ENCODE measurements at regions not wholly inside any gene's neighbourhood (a gene's known extent, or its start where the extent isn't known, plus 50 kb on each side); places are given as distances from the start of the nearest gene placed in this dataset. TPM values are rescaled to one million over a fixed set of nuclear protein-coding genes. Genes with fewer than 3 reads are reported as not detected.

GRCh38 chr4:114539985-114540384 is 58.6 kb upstream of the UGT8 start:
- no peak overlapping the region for H3K18ac ChIP-seq (ENCODE audit: low read depth in 1 of 2, low read length in 2 of 2)
- no peaks in the 10 kb centered on the region for H3K4me1 ChIP-seq (ENCODE audit: control insufficient read depth, insufficient read depth, low read depth, low read length)
- H3K9ac ChIP-seq (ENCODE audit: low read length) = no peak overlapping the region
- no peak overlapping the region for H2AK5ac ChIP-seq (ENCODE audit: low read length, severe bottlenecking)
- H3K9me3 ChIP-seq (ENCODE audit: control insufficient read depth, low read length) = no peaks in the 10 kb centered on the region
- no peaks in the 10 kb centered on the region for H3K36me3 ChIP-seq (ENCODE audit: control insufficient read depth in 1 of 2, insufficient read depth in 2 of 2, low read depth in 1 of 2, low read length in 2 of 2)
- no peak overlapping the region for H2AFZ ChIP-seq (ENCODE audit: low read depth, low read length)
- no peaks in the 10 kb centered on the region for H3K27me3 ChIP-seq (ENCODE audit: control insufficient read depth in 1 of 2, insufficient read depth in 1 of 2, low read length in 2 of 2)
- no peak overlapping the region for H3K23ac ChIP-seq (ENCODE audit: low read length in 2 of 2)
- H4K91ac ChIP-seq (ENCODE audit: low read length) = no peak overlapping the region
- H2BK15ac ChIP-seq (ENCODE audit: low read depth, poor library complexity, severe bottlenecking) = no peak overlapping the region
- DNase-seq = no peak
- H2BK120ac ChIP-seq (ENCODE audit: low read depth, low read length) = no peak overlapping the region
- H2BK5ac ChIP-seq (ENCODE audit: low read depth, low read length, poor library complexity, severe bottlenecking) = no peak overlapping the region
- no peak overlapping the region for H2BK12ac ChIP-seq (ENCODE audit: low read length in 2 of 2)
- H3K14ac ChIP-seq (ENCODE audit: low read length in 2 of 2) = no peak overlapping the region
- no peak overlapping the region for H3K27ac ChIP-seq (ENCODE audit: low read length, poor library complexity, severe bottlenecking)
- no peak overlapping the region for H3K4me3 ChIP-seq (ENCODE audit: insufficient read depth in 1 of 2, low read depth in 1 of 2, low read length in 2 of 2)
- H3K4me2 ChIP-seq (ENCODE audit: low read length, poor library complexity, severe bottlenecking) = no peak overlapping the region
- no peak overlapping the region for H4K8ac ChIP-seq (ENCODE audit: low read length)
- H3K79me1 ChIP-seq (replicated peaks; ENCODE audit: low read length, poor library complexity, severe bottlenecking) = no peaks in the 10 kb centered on the region
- no peak overlapping the region for H3K4ac ChIP-seq (ENCODE audit: low read depth in 1 of 2, low read length in 2 of 2)

- H3K18ac ChIP-seq (ENCODE audit: low read depth in 1 of 2, low read length in 2 of 2) = no peak overlapping the region
- no peak overlapping the region for H2AK5ac ChIP-seq (ENCODE audit: low read length, severe bottlenecking)
- H3K27ac ChIP-seq (ENCODE audit: low read length, poor library complexity, severe bottlenecking) = no peak overlapping the region
- H2BK15ac ChIP-seq (ENCODE audit: low read depth, poor library complexity, severe bottlenecking) = no peak overlapping the region
- no peaks in the 10 kb centered on the region for H3K27me3 ChIP-seq (ENCODE audit: control insufficient read depth in 1 of 2, insufficient read depth in 1 of 2, low read length in 2 of 2)
- DNase-seq = no peak
- no peak overlapping the region for H4K8ac ChIP-seq (ENCODE audit: low read length)
- H2BK120ac ChIP-seq (ENCODE audit: low read depth, low read length) = no peak overlapping the region
- H3K79me1 ChIP-seq (replicated peaks; ENCODE audit: low read length, poor library complexity, severe bottlenecking) = no peaks in the 10 kb centered on the region
- H3K4ac ChIP-seq (ENCODE audit: low read depth in 1 of 2, low read length in 2 of 2) = no peak overlapping the region
- no peak overlapping the region for H3K4me2 ChIP-seq (ENCODE audit: low read length, poor library complexity, severe bottlenecking)
- no peak overlapping the region for H3K23ac ChIP-seq (ENCODE audit: low read length in 2 of 2)
- H4K91ac ChIP-seq (ENCODE audit: low read length) = no peak overlapping the region
- H2BK5ac ChIP-seq (ENCODE audit: low read depth, low read length, poor library complexity, severe bottlenecking) = no peak overlapping the region
- no peaks in the 10 kb centered on the region for H3K4me1 ChIP-seq (ENCODE audit: control insufficient read depth, insufficient read depth, low read depth, low read length)
- 79% methylated on average over 2 of the region's 2 CpGs for WGBS
- H3K14ac ChIP-seq (ENCODE audit: low read length in 2 of 2) = no peak overlapping the region
- H2AFZ ChIP-seq (ENCODE audit: low read depth, low read length) = no peak overlapping the region
- H3K9ac ChIP-seq (ENCODE audit: low read length) = no peak overlapping the region
- H3K9me3 ChIP-seq (ENCODE audit: control insufficient read depth, low read length) = peaks cover 12% of the 10 kb centered on the region
- H2BK12ac ChIP-seq (ENCODE audit: low read length in 2 of 2) = no peak overlapping the region
- H3K4me3 ChIP-seq (ENCODE audit: insufficient read depth in 1 of 2, low read depth in 1 of 2, low read length in 2 of 2) = no peak overlapping the region
- H3K36me3 ChIP-seq (ENCODE audit: control insufficient read depth in 1 of 2, insufficient read depth in 2 of 2, low read depth in 1 of 2, low read length in 2 of 2) = no peaks in the 10 kb centered on the region
Measured at GRCh38 chr4:114547340-114548134, 51.1 kb upstream of the UGT8 start.

Small RNA genes lying in the stretch of these regions (small RNA-seq; reads per million reads assigned to genes)
- not detected for gene AC093815.1 (ENCODE audit: low read depth)

All from mesenchymal stem cell (in vitro differentiated cells and primary cell).